Mesenchymal stem cell (in vitro differentiated cells and primary cell): ENCODE measurements at regions not wholly inside any gene's neighbourhood (a gene's known extent, or its start where the extent isn't known, plus 50 kb on each side); places are given as distances from the start of the nearest gene placed in this dataset.

Experiments
- DNase-seq: peaks from one replicate; pipeline ENCODE4 v3.0.0-alpha.2; 2013
- H2AFZ ChIP-seq: one replicate; pipeline ENCODE4 v1.6.1; 2013; ENCODE audit warnings: low read depth, mild to moderate bottlenecking, control low read depth, inconsistent platforms, low read length, moderate library complexity
- H2AK5ac ChIP-seq: 2 replicates; pipeline ENCODE4 v1.6.1; 2013; ENCODE audit warnings: low read length, moderate library complexity, mild to moderate bottlenecking, inconsistent platforms; ENCODE audit not compliant: severe bottlenecking
- H2BK120ac ChIP-seq: one replicate; pipeline ENCODE4 v1.6.1; 2013; ENCODE audit warnings: low read depth, mild to moderate bottlenecking, inconsistent platforms, low read length, moderate library complexity
- H2BK12ac ChIP-seq, 2 experiments: one replicate each; pipeline ENCODE4 v1.6.1; 2013; ENCODE audit warnings: inconsistent platforms in 2 of 2, low read length in 2 of 2, mild to moderate bottlenecking in 2 of 2, moderate library complexity in 2 of 2, control low read depth in 1 of 2
- H2BK15ac ChIP-seq: one replicate; pipeline ENCODE4 v1.6.1; 2013; ENCODE audit warnings: mild to moderate bottlenecking, low read depth, inconsistent platforms; ENCODE audit not compliant: poor library complexity, severe bottlenecking
- H2BK5ac ChIP-seq: 2 replicates; pipeline ENCODE4 v1.6.1; 2013; ENCODE audit warnings: low read depth, mild to moderate bottlenecking, low read length, control low read depth, inconsistent platforms; ENCODE audit not compliant: poor library complexity, severe bottlenecking
- H3K14ac ChIP-seq, 2 experiments: one replicate each; pipeline ENCODE4 v1.6.1; 2013; ENCODE audit warnings: inconsistent platforms in 2 of 2, low read length in 2 of 2, control low read depth in 1 of 2, mild to moderate bottlenecking in 1 of 2, moderate library complexity in 1 of 2
- H3K18ac ChIP-seq, 2 experiments: one replicate each; pipeline ENCODE4 v1.6.1; 2013; ENCODE audit warnings: inconsistent platforms in 2 of 2, low read length in 2 of 2, control low read depth in 1 of 2, low read depth in 1 of 2, mild to moderate bottlenecking in 1 of 2
- H3K23ac ChIP-seq, 2 experiments: one replicate each; pipeline ENCODE4 v1.6.1; 2013; ENCODE audit warnings: inconsistent platforms in 2 of 2, low read length in 2 of 2, mild to moderate bottlenecking in 2 of 2, moderate library complexity in 2 of 2, control low read depth in 1 of 2
- H3K27ac ChIP-seq: 2 replicates; pipeline ENCODE4 v1.5.1; 2013; ENCODE audit warnings: mild to moderate bottlenecking, moderate library complexity, low read length, control low read depth, inconsistent platforms; ENCODE audit not compliant: poor library complexity, severe bottlenecking
- H3K27me3 ChIP-seq, 2 experiments: 2 replicates each; pipeline versions ENCODE4 v1.6.1 to v1.7.0; 2013; ENCODE audit warnings: low read length in 2 of 2, mild to moderate bottlenecking in 2 of 2, moderate library complexity in 2 of 2, control low read depth in 1 of 2, inconsistent platforms in 1 of 2; ENCODE audit not compliant: control insufficient read depth in 1 of 2, insufficient read depth in 1 of 2
- H3K36me3 ChIP-seq, 2 experiments: 2 replicates each; pipeline versions ENCODE4 v1.6.1 to v1.7.0; 2013; ENCODE audit warnings: low read length in 2 of 2, control low read depth in 1 of 2, inconsistent platforms in 1 of 2, low read depth in 1 of 2, mild to moderate bottlenecking in 1 of 2; ENCODE audit not compliant: insufficient read depth in 2 of 2, control insufficient read depth in 1 of 2
- H3K4ac ChIP-seq, 2 experiments: one replicate each; pipeline ENCODE4 v1.6.1; 2013; ENCODE audit warnings: inconsistent platforms in 2 of 2, low read length in 2 of 2, mild to moderate bottlenecking in 2 of 2, moderate library complexity in 2 of 2, control low read depth in 1 of 2, low read depth in 1 of 2
- H3K4me1 ChIP-seq: 2 replicates; pipeline ENCODE4 v1.6.1; 2013; ENCODE audit warnings: low read depth, low read length, control low read depth; ENCODE audit not compliant: control insufficient read depth, insufficient read depth
- H3K4me2 ChIP-seq: 2 replicates; pipeline ENCODE4 v1.6.1; 2013; ENCODE audit warnings: low read length, mild to moderate bottlenecking, inconsistent platforms; ENCODE audit not compliant: poor library complexity, severe bottlenecking
- H3K4me3 ChIP-seq, 2 experiments: 2 replicates each; pipeline versions ENCODE4 v1.5.1 to v1.7.0; 2013; ENCODE audit warnings: low read length in 2 of 2, mild to moderate bottlenecking in 2 of 2, control low read depth in 1 of 2, low read depth in 1 of 2; ENCODE audit not compliant: insufficient read depth in 1 of 2
- H3K79me1 ChIP-seq: replicated peaks from 2 replicates; pipeline ENCODE4 v1.6.1; 2013; ENCODE audit warnings: mild to moderate bottlenecking, control low read depth, low read length, inconsistent platforms; ENCODE audit not compliant: poor library complexity, severe bottlenecking
- H3K9ac ChIP-seq: 2 replicates; pipeline ENCODE4 v1.7.0; 2013; ENCODE audit warnings: mild to moderate bottlenecking, low read length, moderate library complexity
- H3K9me3 ChIP-seq: 2 replicates; pipeline ENCODE4 v1.7.0; 2013; ENCODE audit warnings: mild to moderate bottlenecking, low read length; ENCODE audit not compliant: control insufficient read depth
- H4K8ac ChIP-seq: one replicate; pipeline ENCODE4 v1.6.1; 2013; ENCODE audit warnings: inconsistent platforms, mild to moderate bottlenecking, low read length, moderate library complexity
- H4K91ac ChIP-seq: one replicate; pipeline ENCODE4 v1.6.1; 2013; ENCODE audit warnings: mild to moderate bottlenecking, low read length, inconsistent platforms
- WGBS: methylation state at CpG from one replicate; pipeline ENCODE4 v1.1.7; 2013; ENCODE audit warnings: mixed read lengths; 5-methylcytosine and 5-hydroxymethylcytosine counted together

DNA sequence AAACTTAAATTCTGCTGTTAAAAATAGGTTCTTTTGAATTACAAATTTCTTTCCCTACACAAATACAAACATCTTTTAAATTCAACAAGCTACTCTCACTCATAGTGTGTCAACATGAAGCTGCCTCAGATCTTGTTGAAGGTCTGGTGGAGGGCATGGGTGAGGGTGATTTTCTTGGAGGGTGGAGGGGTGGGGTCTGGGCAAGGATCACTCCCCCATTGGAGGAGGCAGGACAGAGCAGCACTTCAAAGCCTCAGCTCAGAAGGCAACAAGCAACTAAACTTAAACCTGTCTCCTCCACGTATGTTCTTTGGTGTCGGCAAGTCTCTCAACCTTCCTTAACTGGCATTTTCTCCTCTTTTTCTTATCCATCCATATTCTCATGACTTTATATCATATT lies 730.9 kb downstream of the NR2F2 start:
- WGBS: 50% methylated on average over 2 of the region's 2 CpGs
- Histone ChIP-seq H3K79me1 (no peaks in the 10 kb centered on the region), H3K23ac (no peak overlapping the region)

DNA sequence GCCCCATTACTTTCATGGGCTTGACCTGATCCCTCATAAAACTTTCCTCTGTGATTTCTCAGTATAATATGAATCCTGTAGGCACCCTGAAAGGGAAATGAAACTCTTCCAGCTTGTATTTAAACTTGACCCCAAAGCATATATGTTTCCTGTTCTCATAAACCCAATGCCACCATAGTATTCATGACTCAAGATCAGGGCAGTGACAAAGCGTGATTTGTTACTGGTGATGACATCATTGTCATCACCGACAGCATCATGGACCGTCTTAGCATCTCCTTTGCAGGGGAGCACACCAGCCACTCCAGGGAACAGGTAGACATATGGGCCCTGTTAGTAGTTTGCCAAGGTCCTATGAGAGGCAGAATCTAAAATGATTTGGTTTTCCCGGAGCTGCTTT lies 741.2 kb downstream of the NR2F2 start:
- Histone ChIP-seq H3K14ac (no peak overlapping the region), H3K4me3 (no peak overlapping the region), H2AK5ac (no peak overlapping the region), H3K23ac (no peak overlapping the region), H3K4me1 (no peaks in the 10 kb centered on the region), H3K18ac (no peak overlapping the region), H2AFZ (no peak overlapping the region), H2BK5ac (no peak overlapping the region), H3K4me2 (no peak overlapping the region), H3K27ac (no peak overlapping the region), H2BK15ac (no peak overlapping the region), H4K91ac (no peak overlapping the region), H3K36me3 (no peaks in the 10 kb centered on the region), H3K27me3 (no peaks in the 10 kb centered on the region), H3K9ac (no peak overlapping the region), H2BK120ac (no peak overlapping the region), H4K8ac (no peak overlapping the region), H2BK12ac (no peak overlapping the region), H3K9me3 (peaks cover 16% of the 10 kb centered on the region), H3K79me1 (no peaks in the 10 kb centered on the region), H3K4ac (no peak overlapping the region)
- WGBS: 93% methylated on average over 4 of the region's 4 CpGs
- no peak for DNase-seq

More for the DNA sequence above, 730.9 kb downstream of the NR2F2 start:
- no peak for DNase-seq
- no peak overlapping the region for H2AFZ ChIP-seq
- H3K4ac ChIP-seq: no peak overlapping the region
- H4K8ac ChIP-seq: no peak overlapping the region
- no peak overlapping the region for H3K18ac ChIP-seq
- peaks cover 3% of the 10 kb centered on the region for H3K9me3 ChIP-seq
- H2BK5ac ChIP-seq: no peak overlapping the region
- H2BK15ac ChIP-seq: no peak overlapping the region
- no peaks in the 10 kb centered on the region for H3K36me3 ChIP-seq
- no peak overlapping the region for H2AK5ac ChIP-seq
- H3K14ac ChIP-seq: peak overlapping the region in 1 of 2 experiments; percentile 65
- H4K91ac ChIP-seq: no peak overlapping the region
- H3K4me2 ChIP-seq: no peak overlapping the region
- no peak overlapping the region for H3K4me3 ChIP-seq
- no peaks in the 10 kb centered on the region for H3K4me1 ChIP-seq
- H3K27me3 ChIP-seq: no peaks in the 10 kb centered on the region
- no peak overlapping the region for H2BK120ac ChIP-seq
- no peak overlapping the region for H3K9ac ChIP-seq
- no peak overlapping the region for H3K27ac ChIP-seq
- peak overlapping the region in 1 of 2 experiments; percentile 42 for H2BK12ac ChIP-seq

DNA sequence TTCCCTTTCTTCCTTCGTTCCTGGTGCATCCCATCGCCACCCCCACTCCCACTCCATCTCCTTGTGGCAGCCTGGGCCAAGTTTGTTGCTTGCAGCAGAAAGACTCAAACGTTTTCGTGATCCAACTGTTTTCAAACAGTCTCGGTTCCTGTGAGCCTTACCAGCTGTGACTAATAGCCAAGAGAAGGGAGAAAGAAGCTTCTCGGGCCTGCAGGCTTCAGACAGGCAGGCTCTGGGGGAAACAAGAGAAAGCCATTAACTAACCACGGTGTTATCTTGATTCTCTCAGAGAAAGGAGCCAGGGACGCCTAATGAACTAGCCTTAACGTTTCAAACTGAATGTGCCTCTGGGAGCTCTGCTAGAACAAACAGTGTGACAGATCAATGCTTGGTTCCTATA lies 742.0 kb downstream of the NR2F2 start:
- no peaks in the 10 kb centered on the region for H3K36me3 ChIP-seq
- no peak overlapping the region for H3K27ac ChIP-seq
- H3K4me3 ChIP-seq: no peak overlapping the region
- 26% methylated on average over 9 of the region's 9 CpGs for WGBS
- H3K23ac ChIP-seq: no peak overlapping the region
- H3K9ac ChIP-seq: no peak overlapping the region
- no peak overlapping the region for H2BK15ac ChIP-seq
- H3K18ac ChIP-seq: peak overlapping the region in 1 of 2 experiments; percentile 79
- no peak overlapping the region for H3K14ac ChIP-seq
- H2BK12ac ChIP-seq: no peak overlapping the region
- peak overlapping the region; percentile 41 for H4K8ac ChIP-seq
- H3K27me3 ChIP-seq: no peaks in the 10 kb centered on the region
- H3K79me1 ChIP-seq: no peaks in the 10 kb centered on the region
- H4K91ac ChIP-seq: peak overlapping the region; percentile 50
- H3K4me2 ChIP-seq: no peak overlapping the region
- no peak overlapping the region for H2AFZ ChIP-seq
- H3K4ac ChIP-seq: no peak overlapping the region
- peak; percentile 63 for DNase-seq
- no peak overlapping the region for H2BK5ac ChIP-seq
- no peak overlapping the region for H2AK5ac ChIP-seq
- H3K9me3 ChIP-seq: peaks cover 16% of the 10 kb centered on the region
- H3K4me1 ChIP-seq: no peaks in the 10 kb centered on the region
- no peak overlapping the region for H2BK120ac ChIP-seq

DNA sequence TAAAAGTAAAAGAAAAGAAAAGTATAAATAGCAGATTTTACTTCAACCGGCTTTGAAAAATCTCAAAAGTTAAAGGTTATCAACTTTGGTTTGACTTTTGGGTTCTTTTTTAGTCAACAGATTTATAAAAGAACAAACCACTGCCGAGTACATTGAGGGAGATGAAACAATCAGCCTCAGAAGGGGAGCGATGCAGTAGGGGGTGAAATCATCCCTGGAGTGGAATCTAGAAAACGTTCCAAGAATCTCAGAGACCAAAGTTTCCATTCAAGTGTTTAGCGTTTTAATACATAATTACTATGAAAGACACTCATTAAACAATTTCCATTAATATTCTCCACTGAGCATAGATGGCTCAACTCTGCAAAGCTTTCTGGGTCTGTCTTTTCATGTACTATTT lies 745.5 kb downstream of the NR2F2 start:
- Histone ChIP-seq H4K8ac (no peak overlapping the region), H3K4me1 (no peaks in the 10 kb centered on the region), H3K4me3 (no peak overlapping the region), H3K9ac (no peak overlapping the region), H2BK5ac (no peak overlapping the region), H3K27ac (no peak overlapping the region), H3K14ac (no peak overlapping the region), H3K9me3 (peaks cover 28% of the 10 kb centered on the region), H2BK15ac (no peak overlapping the region), H4K91ac (no peak overlapping the region), H2AFZ (no peak overlapping the region), H2BK120ac (no peak overlapping the region), H2BK12ac (no peak overlapping the region), H3K36me3 (no peaks in the 10 kb centered on the region), H3K79me1 (no peaks in the 10 kb centered on the region), H3K4me2 (no peak overlapping the region), H3K4ac (no peak overlapping the region), H3K18ac (no peak overlapping the region), H3K23ac (no peak overlapping the region), H3K27me3 (no peaks in the 10 kb centered on the region), H2AK5ac (no peak overlapping the region)
- no peak for DNase-seq
- WGBS: 93% methylated on average over 5 of the region's 5 CpGs
